HL-60/S4 treated with retinoic acid at 250 ng/mL for 4 days and 3 days (cell line): ENCODE measurements at regions not wholly inside any gene's neighbourhood (a gene's known extent, or its start where the extent isn't known, plus 50 kb on each side); places are given as distances from the start of the nearest gene placed in this dataset.

Experiments
- in situ Hi-C: fragments of 300-500 bp; cut with MboI; formaldehyde crosslinking; loops from 2 replicates; pipeline ENCODE4 v1.7.0; 2022; ENCODE audit warnings: low sequenced_read_pairs

DNA sequence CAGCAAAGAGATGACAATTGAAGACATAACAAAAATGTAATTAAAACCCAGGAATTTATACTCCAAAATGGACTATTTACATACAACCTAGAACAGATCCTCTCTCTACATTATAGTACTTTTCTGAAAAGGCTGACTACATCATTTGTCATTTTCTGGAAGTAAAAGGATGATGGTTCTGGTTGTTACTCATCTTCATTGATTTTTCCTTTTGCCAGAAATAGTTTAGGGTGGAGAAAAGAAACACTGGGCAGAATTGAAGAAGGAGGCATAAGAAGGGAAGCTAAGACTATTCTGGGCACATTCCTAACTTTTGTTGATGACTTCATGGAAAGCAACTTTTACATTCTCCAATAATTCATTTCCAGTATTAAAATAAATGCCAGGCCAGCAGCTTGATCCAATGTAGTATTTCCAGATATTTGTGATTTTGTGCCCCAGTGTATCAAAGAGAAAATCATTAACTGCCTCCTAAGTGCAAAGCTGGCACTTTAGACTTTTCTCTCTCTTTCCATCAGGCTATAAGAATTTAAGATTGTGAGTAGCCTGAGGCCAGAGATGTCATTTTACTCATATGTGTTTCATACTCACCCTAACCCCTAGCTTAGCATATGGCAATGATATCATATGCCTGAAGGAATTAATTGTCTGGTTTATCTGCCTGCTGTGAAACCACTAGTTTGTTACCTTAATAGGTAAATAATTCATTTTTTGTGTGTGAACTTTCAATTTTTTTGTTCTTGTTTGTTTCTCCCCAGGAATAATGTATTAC is 369.5 kb upstream of the LYPLAL1 start:
- in situ Hi-C loops, result no loop called here

DNA sequence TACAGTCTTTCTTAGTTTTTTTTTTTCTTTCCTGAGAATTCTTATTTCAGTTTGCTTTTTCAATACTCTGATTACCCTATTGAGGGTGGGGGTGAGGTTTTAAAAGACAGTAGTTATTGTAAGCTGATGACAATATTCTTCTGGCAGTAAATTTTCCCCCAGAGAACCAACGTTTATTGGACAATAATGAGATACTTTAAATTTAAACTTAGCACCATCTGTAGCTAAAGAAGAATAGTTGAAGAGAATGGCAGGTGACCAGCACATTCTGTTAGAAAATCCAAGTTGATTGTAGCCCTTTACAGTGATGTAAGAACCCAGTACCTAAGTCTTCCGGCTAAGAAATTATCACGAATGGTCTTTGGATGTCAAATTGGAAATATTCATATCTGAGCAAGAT is 364.6 kb upstream of the LYPLAL1 start:
- in situ Hi-C loops, result no loop called here

- in situ Hi-C loops, result no loop called here
Measured at GRCh38 chr1:218809625-218810024, 364.1 kb upstream of the LYPLAL1 start.

DNA sequence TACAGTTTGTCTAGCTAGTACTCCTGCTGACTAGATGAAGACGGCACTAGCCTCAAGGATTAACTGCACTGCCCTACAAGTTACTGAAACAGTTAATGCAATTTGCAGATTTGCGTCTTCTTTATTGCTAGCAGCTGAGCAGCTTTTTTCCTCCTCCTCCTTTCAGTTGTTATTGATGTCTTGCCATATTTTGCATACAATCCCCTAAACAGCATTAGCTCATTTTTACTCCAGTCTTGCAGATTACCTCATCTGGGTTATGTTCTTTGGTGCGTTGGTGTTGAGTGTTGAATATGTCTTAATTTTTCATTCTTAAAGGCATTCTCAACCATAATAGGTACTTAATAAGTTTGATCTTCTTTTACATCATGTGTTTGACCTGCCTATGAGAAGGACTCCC is 363.4 kb upstream of the LYPLAL1 start:
- in situ Hi-C loops, result no loop called here

DNA sequence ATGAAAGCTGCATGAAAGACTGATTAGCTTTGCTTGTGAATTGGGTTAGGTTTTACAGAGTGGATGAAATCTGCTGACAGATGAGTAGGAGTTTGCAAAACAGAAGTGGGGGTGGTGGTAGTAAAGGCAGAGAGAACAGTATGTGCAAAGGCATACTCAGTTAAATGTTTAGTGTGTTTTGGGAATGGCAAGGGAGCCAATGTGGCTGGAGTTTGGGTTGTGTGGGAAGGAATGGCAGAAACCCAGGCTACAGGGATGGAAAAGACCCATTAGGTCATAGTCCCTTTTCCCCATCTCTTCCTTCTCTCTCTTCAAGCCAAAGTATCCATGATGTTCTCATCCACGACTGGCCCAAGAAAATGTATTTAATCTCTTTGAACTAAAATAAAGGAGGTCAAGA is 362.2 kb upstream of the LYPLAL1 start:
- in situ Hi-C loops, result no loop called here

DNA sequence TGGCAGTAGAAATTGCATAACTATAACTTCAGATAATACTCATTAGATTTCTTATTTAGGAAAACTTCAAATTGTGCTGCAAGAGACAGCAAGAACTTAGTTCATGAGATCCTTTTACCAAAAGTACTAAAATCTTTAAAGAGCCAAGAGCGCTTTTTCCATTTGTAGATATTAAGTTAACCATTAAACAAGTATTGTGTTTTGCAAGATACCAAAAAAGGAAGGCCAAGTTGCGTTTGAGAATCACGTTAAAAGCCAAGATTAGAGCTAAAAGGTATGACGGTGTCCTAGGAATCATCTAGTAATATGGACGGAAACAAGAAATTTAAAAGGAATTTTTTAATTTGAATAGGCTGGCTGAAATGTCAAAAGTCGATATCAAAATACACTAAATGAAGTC is 361.3 kb upstream of the LYPLAL1 start:
- in situ Hi-C loops, result no loop called here

- in situ Hi-C loops, result no loop called here
Measured at GRCh38 chr1:218813237-218813636, 360.4 kb upstream of the LYPLAL1 start.

DNA sequence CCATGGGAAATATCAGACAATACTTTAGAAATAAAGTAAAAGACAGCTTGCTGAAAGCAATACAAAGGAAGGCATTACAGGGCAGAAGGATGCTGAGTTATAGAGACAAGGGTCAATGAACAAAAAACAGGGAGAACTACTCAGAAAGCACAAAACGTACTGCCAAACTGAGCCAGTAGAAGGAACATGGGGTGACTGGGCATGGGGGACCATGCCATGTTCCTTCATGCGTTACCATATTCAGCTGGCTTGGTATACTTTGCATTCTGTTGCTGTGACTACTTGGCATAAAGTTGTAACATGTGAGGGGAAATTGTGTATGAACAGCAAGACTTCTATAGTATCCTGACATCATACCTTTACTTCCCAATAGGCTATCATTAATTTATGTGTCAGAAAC is 358.6 kb upstream of the LYPLAL1 start:
- in situ Hi-C loops, result no loop called here

DNA sequence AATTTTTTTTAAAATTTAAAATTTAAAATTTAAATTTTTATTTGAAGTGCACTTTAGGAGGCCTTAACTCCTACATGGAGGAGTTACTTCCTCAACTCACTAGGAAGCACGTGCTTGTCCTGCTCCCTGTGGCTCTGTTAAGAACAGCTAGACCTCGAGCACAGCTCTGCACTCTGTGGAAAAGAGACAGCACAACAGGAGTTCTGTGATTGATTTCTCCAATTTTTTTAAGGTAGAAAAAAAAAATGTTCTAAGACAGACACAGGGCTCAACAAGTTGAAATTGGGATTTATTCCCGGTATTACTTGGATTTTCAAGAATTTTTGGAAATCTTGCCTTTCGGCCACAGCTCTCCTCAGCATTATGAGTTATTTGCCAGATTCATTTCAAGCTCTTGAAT is 356.6 kb upstream of the LYPLAL1 start:
- in situ Hi-C loops, result no loop called here

DNA sequence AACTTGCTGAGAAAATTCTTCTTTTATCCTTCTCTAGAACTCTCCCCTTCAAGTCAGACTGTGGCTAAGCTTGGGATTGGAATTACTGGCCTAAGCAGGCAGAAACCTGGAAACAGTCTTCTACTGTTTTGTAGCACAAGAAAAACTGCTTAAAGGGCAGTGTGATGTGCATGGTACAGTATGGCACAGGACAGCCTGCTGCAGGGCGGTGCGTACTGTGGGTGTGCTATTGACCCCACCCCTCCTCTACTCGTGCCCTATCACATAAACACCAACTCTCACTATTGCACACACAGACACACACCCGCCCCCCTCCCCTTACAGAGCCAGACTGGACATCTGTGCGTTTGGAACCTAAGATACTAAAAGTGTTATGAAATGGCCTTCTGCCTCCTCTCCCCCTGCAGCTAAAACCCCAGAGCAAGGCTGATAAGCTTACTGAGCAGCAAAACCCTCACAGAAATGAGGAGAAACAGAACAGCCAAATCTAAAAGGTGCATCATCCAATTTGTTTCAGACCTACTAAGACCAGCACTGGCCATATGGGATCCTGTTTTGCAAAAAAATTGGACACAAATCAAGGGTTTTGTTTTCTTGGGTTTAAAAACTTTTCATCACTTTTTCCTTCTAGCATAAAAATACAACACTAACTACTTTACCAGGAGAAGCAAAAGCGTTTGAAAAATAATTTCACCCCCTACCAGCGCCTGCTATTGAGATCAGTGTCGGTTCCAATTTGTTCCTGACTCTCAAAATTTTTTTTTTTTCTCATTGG is 355.8 kb upstream of the LYPLAL1 start:
- in situ Hi-C loops, result no loop called here

DNA sequence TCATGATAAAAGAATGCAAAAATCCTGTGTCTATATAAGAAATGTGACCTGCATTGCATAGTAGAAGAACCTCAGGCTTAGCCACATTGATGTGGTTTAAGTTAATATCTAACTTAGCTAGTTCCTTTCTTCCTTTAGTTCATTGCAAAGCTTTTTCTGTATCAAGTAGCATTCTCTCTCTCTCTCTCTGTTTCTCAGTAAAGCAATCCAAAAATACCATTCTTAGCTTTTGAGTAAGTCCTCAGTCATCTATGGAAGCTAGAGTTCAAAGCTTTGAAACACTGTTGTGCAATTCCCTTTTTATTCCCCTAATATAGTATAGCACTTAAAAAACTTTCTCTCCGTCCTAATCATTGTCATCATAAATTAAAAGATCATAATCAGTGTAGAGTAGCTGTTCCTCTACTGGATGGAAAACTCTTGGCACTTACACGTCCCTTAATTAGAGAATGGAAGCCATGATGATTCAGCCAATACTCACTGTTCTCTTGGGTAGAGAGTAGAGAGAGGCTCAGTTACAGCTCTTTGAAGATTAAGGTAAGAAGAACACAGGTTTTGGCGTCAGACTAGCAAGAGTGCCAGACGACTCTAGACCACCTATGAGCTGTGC is 350.3 kb upstream of the LYPLAL1 start:
- in situ Hi-C loops, result no loop called here

GRCh38 chr1:218827486-218827885 is 346.2 kb upstream of the LYPLAL1 start:
- in situ Hi-C loops, result no loop called here

DNA sequence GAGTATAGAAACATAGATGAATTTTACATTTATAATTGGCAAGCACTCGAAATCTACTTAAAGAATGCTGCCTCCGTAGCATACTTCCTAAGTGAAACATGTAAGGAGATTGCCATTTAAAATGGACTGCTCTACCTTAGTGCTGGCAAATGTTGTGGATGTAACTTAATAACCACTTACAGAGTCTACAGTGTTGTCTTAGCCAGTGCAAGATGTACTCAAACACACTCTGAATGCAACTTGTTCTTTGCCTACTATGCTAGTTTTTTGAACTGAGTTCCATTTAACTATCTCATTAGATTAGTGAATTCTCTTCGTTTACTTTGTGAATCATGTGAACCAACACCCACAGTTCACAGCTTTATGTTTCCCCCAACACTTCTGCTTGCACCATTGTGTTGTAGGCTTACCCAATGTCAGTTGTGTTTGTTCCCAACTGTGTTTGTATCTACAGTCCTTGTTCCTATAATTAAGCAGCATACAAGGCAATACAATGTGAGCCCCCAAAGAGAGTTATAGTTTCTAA is 345.5 kb upstream of the LYPLAL1 start:
- in situ Hi-C loops, result no loop called here

GRCh38 chr1:218829097-218829496 is 344.6 kb upstream of the LYPLAL1 start:
- in situ Hi-C loops, result no loop called here

GRCh38 chr1:218835609-218836008 is 338.1 kb upstream of the LYPLAL1 start:
- in situ Hi-C loops, result no loop called here

GRCh38 chr1:218836264-218836663 is 337.4 kb upstream of the LYPLAL1 start:
- in situ Hi-C loops, result no loop called here

DNA sequence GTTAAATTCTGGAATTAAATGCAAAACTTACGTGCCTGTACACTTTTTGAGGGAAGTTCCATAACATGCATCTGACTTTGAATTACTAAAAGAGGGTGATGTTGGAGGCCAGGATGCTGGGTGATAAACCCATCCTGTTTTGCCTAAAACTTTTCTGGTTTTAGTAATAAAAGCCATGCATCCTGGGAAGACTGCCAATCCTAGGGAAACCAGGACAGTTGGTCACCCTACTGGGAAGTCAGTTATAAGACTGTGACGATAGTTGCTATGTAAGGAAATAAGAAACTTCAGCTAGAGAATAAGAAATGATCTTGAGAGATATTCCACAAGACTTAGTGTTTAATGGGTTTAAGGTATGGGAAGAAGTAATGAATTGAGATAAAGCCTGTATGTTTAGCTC is 336.6 kb upstream of the LYPLAL1 start:
- in situ Hi-C loops, result no loop called here

DNA sequence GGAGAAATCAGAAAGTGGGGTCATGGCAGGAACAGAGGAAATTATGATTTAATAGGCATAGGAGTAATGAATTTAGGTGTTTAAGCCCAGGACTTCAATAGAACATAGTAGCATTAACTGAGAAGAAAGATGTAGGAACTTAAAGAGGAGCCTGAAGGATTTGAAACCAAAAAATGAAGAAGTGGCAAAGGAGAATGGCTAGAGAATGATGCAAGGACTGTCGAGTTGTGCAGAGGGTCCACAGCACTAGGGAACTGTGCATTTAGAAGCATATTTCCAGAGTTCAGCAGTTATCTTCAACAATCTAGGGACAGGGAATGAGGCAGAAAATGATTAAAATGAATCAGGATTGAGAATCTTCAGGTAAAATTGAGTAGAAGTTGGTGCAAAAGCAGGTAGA is 328.1 kb upstream of the LYPLAL1 start:
- in situ Hi-C loops, result no loop called here

DNA sequence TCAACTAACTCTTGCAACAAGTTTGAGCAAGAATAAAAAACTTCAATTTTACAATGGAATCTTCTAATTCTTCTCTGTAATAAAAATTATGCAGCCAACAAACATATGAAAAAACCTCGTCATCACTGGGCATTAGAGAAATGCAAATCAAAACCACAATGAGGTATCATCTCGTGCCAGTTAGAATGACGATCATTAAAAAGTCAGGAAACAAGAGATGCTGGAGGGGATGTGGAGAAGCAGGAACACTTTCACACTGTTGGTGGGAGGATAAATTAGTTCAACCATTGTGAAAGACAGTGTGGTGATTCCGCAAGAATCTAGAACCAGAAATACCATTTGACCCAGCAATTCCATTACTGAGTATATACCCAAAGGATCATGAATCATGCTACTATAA is 327.5 kb upstream of the LYPLAL1 start:
- in situ Hi-C loops, result no loop called here

DNA sequence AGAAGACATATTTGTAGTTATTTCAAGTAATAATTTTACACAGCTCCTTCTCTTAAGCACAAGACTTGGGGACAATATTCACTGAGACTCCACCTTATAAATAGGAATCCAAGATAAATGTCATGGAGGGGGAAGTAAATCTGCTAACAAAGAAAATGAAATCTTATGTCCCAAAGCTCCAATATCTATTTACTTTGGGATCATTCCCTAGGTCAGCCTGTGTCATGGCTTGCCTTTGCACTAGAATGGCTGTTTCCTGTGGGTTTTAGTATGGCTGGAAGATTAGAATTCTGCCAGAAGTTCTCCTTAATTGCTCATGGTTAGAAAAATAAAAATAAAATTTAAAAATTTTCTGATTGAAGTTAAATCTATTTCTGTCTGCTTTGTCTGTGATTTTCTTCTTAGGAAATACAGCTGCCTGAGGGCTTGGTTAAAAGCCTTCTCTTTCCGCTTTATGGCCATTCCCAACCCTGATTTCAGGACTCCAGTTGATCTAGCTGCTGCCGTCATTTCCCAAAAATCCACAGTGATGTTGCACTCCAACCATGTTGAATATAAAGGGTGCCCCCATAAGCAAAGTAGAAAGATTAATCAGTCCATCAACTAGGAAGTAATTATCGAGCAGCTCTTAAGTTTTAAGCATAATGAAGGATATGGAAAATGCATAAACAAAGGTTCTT is 326.4 kb upstream of the LYPLAL1 start:
- in situ Hi-C loops, result no loop called here

- in situ Hi-C loops, result no loop called here
Measured at GRCh38 chr1:218848009-218848408, 325.7 kb upstream of the LYPLAL1 start.
